Testis (tissue), 2 donors: ENCODE measurements at regions not wholly inside any gene's neighbourhood (a gene's known extent, or its start where the extent isn't known, plus 50 kb on each side); places are given as distances from the start of the nearest gene placed in this dataset.
A peak's percentile ranks its signal among the peaks of the same experiment; 100 is the strongest.
"Not testable (repeated sequence)": the region's sequence is repeated elsewhere in the genome, so short reads cannot be mapped to it uniquely, and the experiment has no call there.

Source experiments
- DNase-seq: peaks from one replicate; pipeline ENCODE4 v3.0.0-alpha.2; 2019
- H3K27ac ChIP-seq, 2 donors: fragments of 200-600 bp; sonication (generic); one replicate each; pipeline ENCODE4 v1.5.1; 2019
- H3K27me3 ChIP-seq: fragments of 200-600 bp; sonication (generic); one replicate; pipeline ENCODE4 v1.5.1; 2019
- H3K36me3 ChIP-seq: fragments of 200-600 bp; sonication (generic); one replicate; pipeline ENCODE4 v1.5.1; 2017; ENCODE audit warnings: low read depth; ENCODE audit errors: missing control alignments
- H3K4me1 ChIP-seq: fragments of 200-600 bp; sonication (generic); one replicate; pipeline ENCODE4 v1.5.1; 2019
- H3K4me3 ChIP-seq, 2 donors: fragments of 200-600 bp; sonication (generic); one replicate each; pipeline ENCODE4 v1.5.1; 2017 to 2019
- H3K9me3 ChIP-seq: fragments of 200-600 bp; sonication (generic); one replicate; pipeline ENCODE4 v1.5.1; 2017
- CTCF ChIP-seq, 3 experiments: fragments of 450-650 bp in 2 of 3; fragments of 200-600 bp in 1 of 3; sonication (generic) in 1 of 3; IDR thresholded peaks; one replicate each; pipeline ENCODE4 v1.5.1; 2016 to 2019; ENCODE audit warnings: antibody characterized with exemption in 3 of 3, mild to moderate bottlenecking in 2 of 3, moderate library complexity in 1 of 3
- POLR2A ChIP-seq: fragments of 450-650 bp; IDR thresholded peaks from one replicate; pipeline ENCODE4 v1.6.1; 2017; ENCODE audit warnings: antibody characterized with exemption, mild to moderate bottlenecking, moderate library complexity
- WGBS, 2 donors: methylation state at CpG; one replicate each; pipeline ENCODE4 v1.1.5; 2018; 5-methylcytosine and 5-hydroxymethylcytosine counted together
- intact Hi-C: fragments of 100-400 bp; cut with DNase I; formaldehyde crosslinking; loops from one replicate; pipeline ENCODE4 v1.15.1; 2023; ENCODE audit warnings: low total_unique reads

- no peak for DNase-seq
- H3K4me3 ChIP-seq, result no peak overlapping the region
- no peaks in the 10 kb centered on the region for H3K36me3 ChIP-seq
- no peak for TF ChIP-seq CTCF (IDR thresholded peaks at IDR 0.05)
- no peak for TF ChIP-seq POLR2A
- H3K4me1 ChIP-seq, result no peaks in the 10 kb centered on the region
- H3K27ac ChIP-seq, result no peak overlapping the region
- H3K27me3 ChIP-seq, result no peaks in the 10 kb centered on the region
- H3K9me3 ChIP-seq, result no peaks in the 10 kb centered on the region
- 88 to 100% methylated on average over 1 of the region's 1 CpG for WGBS, 2 donors
- intact Hi-C loops, result no loop called here
These were observed 296.0 kb downstream of the PPP1R3A start for GRCh38 chr7:113622796-113623195.

GRCh38 chr7:113610572-113610971 lies 308.2 kb downstream of the PPP1R3A start:
- Histone ChIP-seq H3K9me3 (no peaks in the 10 kb centered on the region), H3K4me1 (no peaks in the 10 kb centered on the region), H3K4me3 (no peak overlapping the region), H3K27ac (no peak overlapping the region), H3K27me3 (no peaks in the 10 kb centered on the region), H3K36me3 (no peaks in the 10 kb centered on the region)
- DNase-seq, result no peak
- WGBS, 2 donors, result 70 to 87% methylated on average over 2 of the region's 2 CpGs
- intact Hi-C loops, result no loop called here
- TF ChIP-seq POLR2A, result no peak
- TF ChIP-seq CTCF (IDR thresholded peaks at IDR 0.05), result no peak

- TF ChIP-seq POLR2A, result no peak
- TF ChIP-seq CTCF (IDR thresholded peaks at IDR 0.05), result no peak
- Histone ChIP-seq H3K4me1 (no peaks in the 10 kb centered on the region), H3K4me3 (no peak overlapping the region), H3K36me3 (no peaks in the 10 kb centered on the region), H3K27ac (no peak overlapping the region), H3K9me3 (no peaks in the 10 kb centered on the region), H3K27me3 (no peaks in the 10 kb centered on the region)
- intact Hi-C loops, result no loop called here
- 57 to 66% methylated on average over 1 of the region's 1 CpG for WGBS, 2 donors
- DNase-seq, result no peak
These were observed 310.0 kb downstream of the PPP1R3A start for GRCh38 chr7:113608782-113609181.

GRCh38 chr7:113606325-113606724 lies 312.5 kb downstream of the PPP1R3A start:
- 64 to 75% methylated on average over 3 of the region's 3 CpGs for WGBS, 2 donors
- Histone ChIP-seq H3K9me3 (no peaks in the 10 kb centered on the region), H3K36me3 (no peaks in the 10 kb centered on the region), H3K27me3 (no peaks in the 10 kb centered on the region), H3K4me3 (no peak overlapping the region), H3K4me1 (no peaks in the 10 kb centered on the region), H3K27ac (no peak overlapping the region)
- no peak for DNase-seq
- intact Hi-C loops, result no loop called here
- no peak for TF ChIP-seq CTCF (IDR thresholded peaks at IDR 0.05)
- no peak for TF ChIP-seq POLR2A

- intact Hi-C loops, H3K4me1 ChIP-seq, H3K9me3 ChIP-seq, H3K27ac ChIP-seq, H3K4me3 ChIP-seq, H3K27me3 ChIP-seq, H3K36me3 ChIP-seq, DNase-seq: not testable (repeated sequence)
- WGBS, 2 donors, result 83 to 84% methylated on average over 2 of the region's 2 CpGs
These were observed 318.4 kb downstream of the PPP1R3A start for GRCh38 chr7:113600428-113600827.

- H3K4me3 ChIP-seq, result peak overlapping the region; percentile 24 to 48
- H3K36me3 ChIP-seq, intact Hi-C loops, H3K9me3 ChIP-seq, H3K27me3 ChIP-seq, H3K27ac ChIP-seq, H3K4me1 ChIP-seq: not testable (repeated sequence)
- DNase-seq, result peak; percentile 49
- 74 to 84% methylated on average over 2 to 30 of the region's 30 CpGs for WGBS, 2 donors
These were observed 325.4 kb downstream of the PPP1R3A start for GRCh38 chr7:113593455-113593854.

- H3K27ac ChIP-seq, intact Hi-C loops, H3K4me1 ChIP-seq, DNase-seq, H3K9me3 ChIP-seq, H3K36me3 ChIP-seq, H3K27me3 ChIP-seq: not testable (repeated sequence)
- H3K4me3 ChIP-seq, result peak overlapping the region in 1 of 2 donors; percentile 48
- 64 to 82% methylated on average over 2 to 8 of the region's 8 CpGs for WGBS, 2 donors
These were observed 325.9 kb downstream of the PPP1R3A start for GRCh38 chr7:113592924-113593323.
